Right forelimb (tissue), 1 donor: ENCODE measurements at regions not wholly inside any gene's neighbourhood (a gene's known extent, or its start where the extent isn't known, plus 50 kb on each side); places are given as distances from the start of the nearest gene placed in this dataset.

ENCODE experiments used
- DNase-seq: peaks from one replicate; pipeline ENCODE4 v3.0.0-alpha.2; 2018

GRCh38 chr7:47663213-47663612 is 81.3 kb upstream of the TNS3 start:
- DNase-seq: no peak

- DNase-seq: no peak
These were observed 79.3 kb upstream of the TNS3 start for GRCh38 chr7:47661051-47661714.

GRCh38 chr7:47659664-47660462 is 78.0 kb upstream of the TNS3 start:
- no peak for DNase-seq

DNA sequence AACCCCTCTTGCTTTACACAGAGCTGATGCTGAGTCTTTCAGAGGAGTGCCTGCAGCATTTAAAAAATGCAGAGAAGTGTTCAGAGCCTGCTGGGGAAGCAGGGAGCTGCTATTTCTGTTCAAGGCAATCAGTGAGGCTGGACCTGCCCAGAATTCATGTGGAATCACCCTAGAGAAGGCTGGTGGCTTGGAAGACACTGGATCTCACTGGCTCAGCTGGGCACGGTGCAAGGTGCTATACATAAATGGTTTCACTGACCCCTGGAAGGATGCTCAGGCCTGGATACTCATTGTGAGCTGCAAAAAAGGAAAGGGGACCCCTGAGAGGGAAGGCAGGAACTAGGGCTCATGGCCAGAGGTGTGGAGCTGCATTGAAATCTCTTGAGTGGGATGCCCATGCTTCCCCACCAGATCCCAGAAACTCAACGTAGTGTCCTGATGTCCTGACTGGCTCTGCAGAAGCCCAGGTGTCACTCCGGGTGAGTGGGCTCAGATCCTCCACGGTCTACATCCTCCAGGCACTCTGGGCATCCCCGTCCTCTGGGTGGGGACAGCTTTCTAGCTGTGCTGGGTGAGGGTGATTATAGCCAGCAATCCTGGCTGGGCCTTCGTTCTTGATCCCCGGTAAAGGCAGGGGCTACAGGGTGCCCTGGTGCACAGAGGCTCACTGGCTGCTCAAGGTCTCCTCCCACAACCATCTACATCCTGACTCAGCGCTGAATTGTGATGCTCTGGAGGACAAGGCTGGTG is 77.2 kb upstream of the TNS3 start:
- no peak for DNase-seq

GRCh38 chr7:47657126-47657525 is 75.2 kb upstream of the TNS3 start:
- no peak for DNase-seq

DNA sequence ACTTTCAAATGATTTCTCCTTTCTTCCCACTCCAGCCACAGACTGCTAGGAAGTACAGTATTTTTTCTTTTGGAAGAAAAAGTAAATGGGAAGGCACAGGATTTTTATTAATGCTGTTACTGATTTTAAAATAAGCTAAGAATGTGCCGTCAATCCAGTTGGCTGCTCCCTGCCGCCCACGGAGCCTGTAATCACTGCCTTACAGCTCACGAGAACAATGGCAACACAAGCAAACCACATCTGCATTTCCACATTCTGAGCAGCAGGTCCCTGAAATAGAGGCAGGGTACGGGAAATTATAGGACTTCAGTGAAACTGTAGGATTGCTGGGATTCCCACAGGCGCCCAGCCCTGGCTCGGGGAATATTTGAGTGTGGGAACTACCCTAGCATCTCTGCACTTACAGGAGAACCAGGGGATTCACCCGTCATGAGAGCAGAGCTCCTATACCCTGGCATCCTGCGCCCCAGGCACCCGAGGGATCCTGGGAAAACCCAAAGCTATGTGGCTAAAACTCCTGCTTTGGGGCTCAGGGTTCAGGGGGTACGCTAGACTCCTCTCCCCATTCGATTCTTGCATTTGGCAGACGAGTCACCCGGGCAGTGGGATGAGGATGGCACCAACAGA is 72.9 kb upstream of the TNS3 start:
- DNase-seq: no peak

DNA sequence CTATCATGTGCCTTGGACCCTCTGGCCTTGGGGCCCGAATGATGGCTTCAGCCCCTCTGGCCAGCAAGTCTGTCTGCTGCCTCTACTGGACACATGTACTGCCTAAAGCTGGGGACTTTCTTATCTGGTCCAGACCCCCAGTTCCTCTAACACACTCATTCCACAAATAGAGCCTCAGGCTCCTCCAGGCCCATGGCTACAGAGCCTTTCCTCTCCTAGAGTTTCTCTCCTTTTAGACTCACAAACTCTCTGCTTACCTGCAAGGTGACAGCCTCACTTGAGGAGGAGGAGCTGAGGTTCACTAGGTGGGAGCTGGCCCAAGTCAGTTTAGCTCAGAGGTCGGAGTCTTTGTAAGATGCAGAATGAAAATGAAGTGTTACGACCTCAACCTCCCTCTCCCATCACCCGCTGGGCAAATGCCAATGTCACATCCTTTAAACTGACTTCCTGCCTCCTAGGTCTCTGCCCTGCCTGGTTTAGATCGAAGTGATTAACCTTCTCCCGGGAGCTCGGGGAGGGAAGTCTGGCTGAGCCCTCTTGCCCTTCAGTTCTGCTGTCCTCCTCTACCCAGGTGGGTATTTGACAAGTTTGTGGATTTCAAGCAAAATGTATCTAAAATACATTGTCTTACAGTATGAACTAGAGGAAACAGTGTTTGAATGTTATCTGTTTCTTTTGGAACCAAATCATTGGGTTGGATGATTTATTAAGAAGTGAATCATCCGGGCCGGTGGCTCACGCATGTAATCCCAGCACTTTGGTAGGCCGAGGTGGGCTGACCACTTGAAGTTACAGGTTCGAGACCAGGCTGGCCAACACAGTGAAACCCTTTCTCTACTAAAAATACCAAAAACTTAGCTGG is 71.9 kb upstream of the TNS3 start:
- DNase-seq: no peak

- DNase-seq: no peak
These were observed 70.7 kb upstream of the TNS3 start for GRCh38 chr7:47652591-47652990.

- no peak for DNase-seq
These were observed 69.7 kb upstream of the TNS3 start for GRCh38 chr7:47651355-47652317.

GRCh38 chr7:47649919-47650318 is 68.0 kb upstream of the TNS3 start:
- DNase-seq: no peak

DNA sequence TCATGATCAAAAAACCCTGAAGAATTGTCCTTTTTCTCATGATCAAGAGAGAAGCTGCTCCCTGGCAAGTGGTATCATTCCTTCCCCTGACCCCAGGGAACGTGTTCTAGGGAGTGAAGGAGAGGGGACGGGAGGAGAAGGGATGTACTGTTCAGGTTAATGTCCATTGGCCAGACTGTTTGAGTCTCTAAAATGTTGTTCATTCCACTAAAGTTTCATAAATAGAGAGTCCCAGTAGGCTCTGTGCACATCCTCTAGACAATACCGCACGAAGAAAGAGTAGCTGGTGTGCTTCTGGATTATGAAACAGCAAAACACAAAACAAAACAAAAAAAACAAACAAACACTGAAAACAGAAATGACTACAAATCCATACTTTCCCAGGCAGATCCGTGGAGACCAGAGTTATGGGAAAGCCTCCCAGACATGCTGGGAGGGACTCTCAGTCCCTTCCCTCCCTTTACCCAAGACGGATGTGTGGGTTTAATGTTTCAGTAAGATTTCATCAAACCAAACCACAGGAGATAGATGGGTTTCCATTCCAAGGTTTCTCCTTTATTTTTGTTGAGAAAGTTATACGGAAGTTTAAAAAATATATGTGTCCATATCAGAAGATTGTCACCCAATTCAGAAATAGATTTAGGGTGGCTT is 66.5 kb upstream of the TNS3 start:
- DNase-seq: no peak

GRCh38 chr7:47647918-47648250 is 66.0 kb upstream of the TNS3 start:
- no peak for DNase-seq

GRCh38 chr7:47647181-47647917 is 65.4 kb upstream of the TNS3 start:
- DNase-seq: no peak

DNA sequence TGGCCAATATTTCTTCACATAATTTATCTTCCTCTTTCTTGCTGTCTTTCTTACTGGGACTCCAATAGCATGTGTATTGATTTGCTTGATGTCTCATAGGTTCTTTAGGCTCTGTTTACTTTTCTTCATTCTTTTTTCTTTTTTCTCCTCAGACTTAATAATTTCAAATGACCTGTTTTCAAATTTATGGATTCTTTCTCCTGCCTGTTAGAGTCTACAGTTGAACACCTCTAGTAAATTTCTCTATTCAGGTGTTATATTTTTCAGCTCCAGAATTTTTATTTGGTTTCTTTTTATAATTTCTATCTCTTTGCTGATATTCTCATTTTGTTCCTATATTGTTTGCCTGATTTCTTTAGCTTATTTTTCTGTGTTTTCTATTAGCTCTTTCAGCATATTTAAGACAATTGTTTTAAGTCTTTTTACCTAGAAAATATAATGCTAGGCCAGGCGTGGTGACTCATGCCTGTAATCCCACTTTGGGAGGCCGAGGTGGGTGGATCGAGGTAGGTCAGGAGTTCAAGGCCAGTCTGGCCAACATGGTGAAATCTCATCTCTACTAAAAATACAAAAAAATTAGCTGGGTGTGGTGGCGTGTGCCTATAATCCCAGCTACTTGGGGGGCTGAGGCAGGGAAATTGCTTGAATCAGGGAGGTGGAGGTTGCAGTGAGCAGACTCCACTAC is 61.9 kb upstream of the TNS3 start:
- DNase-seq: no peak

- DNase-seq: no peak
These were observed 58.4 kb upstream of the TNS3 start for GRCh38 chr7:47640265-47640664.

DNA sequence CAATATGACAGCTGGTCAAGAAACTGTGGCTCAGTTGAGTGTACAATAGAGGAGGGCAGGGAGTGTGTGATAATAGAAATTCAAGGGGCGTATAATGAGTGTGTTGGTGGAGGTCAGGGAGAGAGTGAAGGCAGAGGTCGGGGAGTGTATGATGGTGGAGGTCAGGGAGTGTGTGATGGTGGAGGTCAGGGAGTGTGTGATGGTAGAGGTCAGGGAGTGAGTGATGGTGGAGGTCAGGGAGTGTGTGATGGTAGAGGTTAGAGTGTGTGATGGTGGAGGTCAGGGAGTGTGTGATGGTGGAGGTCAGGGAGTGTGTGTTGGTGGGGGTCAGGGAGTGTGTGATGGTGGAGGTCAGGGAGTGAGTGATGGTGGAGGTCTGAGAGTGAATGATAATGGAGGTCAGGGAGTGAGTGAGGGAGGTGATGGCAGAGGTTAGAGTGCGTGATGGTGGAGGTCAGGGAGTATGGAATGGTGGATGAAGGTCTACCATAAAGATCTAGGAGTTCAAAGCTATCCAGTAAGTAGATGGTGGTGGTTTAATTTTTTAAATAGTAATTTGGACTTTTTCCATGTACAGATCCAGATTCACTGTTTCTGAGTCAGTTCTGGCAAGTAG is 57.7 kb upstream of the TNS3 start:
- DNase-seq: no peak

DNA sequence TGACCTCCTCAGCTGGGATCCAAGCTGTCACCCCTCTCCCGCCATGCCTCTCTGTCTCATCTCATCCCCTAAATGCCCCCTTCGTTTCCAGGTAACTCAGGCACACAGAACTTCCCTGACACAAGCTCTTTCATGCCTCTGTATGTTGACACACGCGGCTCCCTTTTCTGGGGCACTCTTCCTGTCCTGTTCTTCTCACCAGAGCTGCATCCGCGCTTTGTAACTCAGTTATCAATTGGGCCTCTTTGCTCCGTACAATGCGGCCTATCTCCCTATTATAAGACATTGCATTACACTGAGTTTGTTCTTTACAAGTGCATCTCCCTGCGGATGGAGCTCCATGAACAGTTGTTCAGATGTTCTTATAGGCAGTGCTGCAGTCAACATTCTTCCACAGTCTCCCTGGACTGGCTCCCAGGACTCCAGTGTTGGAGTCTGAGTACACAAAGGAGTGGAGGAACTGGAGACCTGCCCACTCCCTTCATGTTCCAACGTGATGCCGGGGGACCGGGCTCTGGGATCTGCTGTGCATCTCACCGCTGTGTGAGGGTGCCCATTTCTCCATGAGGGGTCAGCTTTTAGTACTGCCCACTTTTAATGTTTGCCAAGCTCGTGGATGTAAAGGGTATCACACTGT is 56.9 kb upstream of the TNS3 start:
- peak; percentile 63 for DNase-seq

DNA sequence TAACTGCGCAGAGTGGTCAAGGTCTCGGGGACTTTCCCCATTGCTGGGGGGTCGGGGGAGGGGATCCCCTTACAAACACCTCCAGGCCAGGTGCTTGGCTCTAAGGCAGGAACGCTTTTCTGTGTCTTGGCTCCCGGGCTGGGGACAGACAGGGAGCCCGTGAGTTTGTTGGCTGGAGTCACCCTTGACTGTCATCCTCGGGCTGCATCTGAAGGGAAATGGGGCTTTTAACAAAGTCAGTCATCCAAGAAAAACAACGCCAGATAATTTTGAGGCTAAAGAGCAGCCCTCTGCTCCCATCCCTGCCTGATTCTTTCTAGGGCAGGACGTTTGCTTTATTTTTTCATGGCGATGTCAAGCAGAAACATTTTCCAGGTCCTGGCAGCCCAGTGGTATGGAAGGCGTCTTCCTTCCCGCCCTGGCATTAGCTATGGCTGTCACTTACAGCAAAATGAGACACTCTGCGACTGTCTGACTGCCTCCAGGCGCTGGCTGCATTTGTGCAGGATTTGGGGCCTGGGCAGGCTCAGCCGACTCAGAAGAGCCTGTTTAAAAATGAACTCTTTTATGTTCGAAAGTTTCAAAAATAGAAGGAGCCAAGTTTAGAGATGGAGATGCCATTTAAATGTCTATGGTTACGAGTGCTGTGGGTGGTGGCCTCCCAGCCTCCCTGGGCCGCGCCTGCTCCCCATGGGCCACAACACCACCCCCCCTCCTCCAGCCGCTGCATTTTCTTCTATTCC is 54.7 kb upstream of the TNS3 start:
- no peak for DNase-seq
